CD4-positive, CD25-positive, alpha-beta regulatory T cell (primary cell): ENCODE measurements at regions not wholly inside any gene's neighbourhood (a gene's known extent, or its start where the extent isn't known, plus 50 kb on each side); places are given as distances from the start of the nearest gene placed in this dataset.
"Not testable (repeated sequence)": the region's sequence is repeated elsewhere in the genome, so short reads cannot be mapped to it uniquely, and the experiment has no call there.

Source experiments
- ATAC-seq, 2 donors: fragments of 150-1000 bp; cut with Tn5 transposase; one replicate each; pipeline ENCODE4 v1.10.0; 2021; ENCODE audit warnings: low read depth in 2 of 2, moderate number of reproducible peaks in 2 of 2, moderate library complexity in 1 of 2
- DNase-seq, 3 donors: peaks; one replicate each; pipeline versions ENCODE4 v3.0.0 to v3.0.0-alpha.2; 2012 to 2022; ENCODE audit warnings: mixed read lengths in 1 of 3
- H3K27ac ChIP-seq: one replicate; pipeline ENCODE4 v1.7.0; 2013; ENCODE audit warnings: mild to moderate bottlenecking, low read length; ENCODE audit not compliant: insufficient read depth, poor library complexity, severe bottlenecking
- H3K27me3 ChIP-seq: one replicate; pipeline ENCODE4 v1.7.0; 2013; ENCODE audit warnings: low read length; ENCODE audit not compliant: control insufficient read depth, insufficient read depth
- H3K36me3 ChIP-seq: one replicate; pipeline ENCODE4 v1.7.0; 2013; ENCODE audit warnings: mild to moderate bottlenecking, low read length, moderate library complexity; ENCODE audit not compliant: control insufficient read depth, insufficient read depth
- H3K4me1 ChIP-seq: 2 replicates; pipeline ENCODE4 v1.7.0; 2013; ENCODE audit warnings: mild to moderate bottlenecking, low read length; ENCODE audit not compliant: insufficient read depth, control insufficient read depth, poor library complexity, severe bottlenecking
- H3K4me3 ChIP-seq: one replicate; pipeline ENCODE4 v1.7.0; 2013; ENCODE audit warnings: low read depth, mild to moderate bottlenecking, low read length, moderate library complexity
- H3K9me3 ChIP-seq, 2 experiments: 1 replicate in 1 of 2; 2 replicates in 1 of 2; pipeline ENCODE4 v1.7.0; 2013; ENCODE audit warnings: low read length in 2 of 2, mild to moderate bottlenecking in 1 of 2, moderate library complexity in 1 of 2; ENCODE audit not compliant: control insufficient read depth in 2 of 2
- H3K27ac Mint-ChIP-seq, 3 donors: one replicate each; pipeline ENCODE4 v1.8.0; 2020 to 2022; ENCODE audit warnings: mild to moderate bottlenecking in 3 of 3, mixed read lengths in 3 of 3, moderate library complexity in 2 of 3
- H3K27me3 Mint-ChIP-seq: one replicate; pipeline ENCODE4 v1.8.0; 2022; ENCODE audit warnings: mild to moderate bottlenecking, mixed read lengths
- H3K36me3 Mint-ChIP-seq: one replicate; pipeline ENCODE4 v1.8.0; 2020; ENCODE audit warnings: mixed read lengths
- H3K4me1 Mint-ChIP-seq, 4 donors: one replicate each; pipeline ENCODE4 v1.8.0; 2020 to 2022; ENCODE audit warnings: mixed read lengths in 4 of 4, mild to moderate bottlenecking in 1 of 4
- H3K4me3 Mint-ChIP-seq, 4 donors: one replicate each; pipeline ENCODE4 v1.8.0; 2020 to 2022; ENCODE audit warnings: mild to moderate bottlenecking in 4 of 4, mixed read lengths in 4 of 4, moderate library complexity in 3 of 4
- H3K9me3 Mint-ChIP-seq, 7 donors: one replicate each; pipeline ENCODE4 v1.8.0; 2020 to 2022; ENCODE audit warnings: mixed read lengths in 7 of 7, mild to moderate bottlenecking in 3 of 7, moderate library complexity in 2 of 7

DNA sequence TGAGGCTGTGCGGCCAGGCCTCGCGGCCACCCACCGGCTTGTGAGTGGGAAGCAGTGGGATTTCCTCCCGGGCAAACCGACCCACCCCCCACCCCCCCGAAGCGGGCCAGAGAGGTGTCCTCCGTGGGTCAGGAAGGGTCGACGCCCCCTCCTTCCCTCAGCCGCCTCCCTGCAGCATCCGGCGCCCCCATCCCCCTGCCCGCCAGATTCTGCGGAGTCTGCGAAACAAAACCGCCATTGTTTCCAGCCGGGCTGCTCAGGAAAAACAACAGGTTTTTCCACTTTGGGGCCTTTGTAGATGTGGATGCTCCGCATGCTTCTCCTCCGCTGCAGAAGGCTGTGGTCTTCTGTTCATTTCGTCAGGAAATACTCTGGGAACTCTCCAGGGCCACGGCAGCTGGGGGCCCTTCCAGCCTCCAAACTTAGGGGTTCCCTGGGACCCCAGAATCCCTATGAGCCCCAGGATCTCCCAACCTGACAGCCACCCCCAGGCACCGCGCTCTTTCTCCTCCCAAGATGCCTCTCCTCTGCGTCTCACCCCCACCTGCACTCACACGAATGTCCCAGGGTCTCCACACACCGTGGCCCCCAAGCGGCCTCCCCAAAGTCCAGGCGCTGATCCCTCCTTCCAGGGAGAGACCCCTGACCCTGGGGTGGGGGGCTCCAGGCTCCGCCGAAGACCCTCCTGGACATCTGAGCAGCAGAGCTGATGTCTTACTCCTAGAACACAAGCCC, 121.2 kb downstream of the NPIPB11 start:
- H3K36me3 Mint-ChIP-seq, DNase-seq, H3K36me3 ChIP-seq, ATAC-seq, H3K27me3 ChIP-seq, H3K9me3 Mint-ChIP-seq, H3K4me1 ChIP-seq, H3K9me3 ChIP-seq, H3K4me3 ChIP-seq, H3K27ac ChIP-seq, H3K27me3 Mint-ChIP-seq: not testable (repeated sequence)
- peaks cover 0 to 14% (median 4%) of the 10 kb centered on the region in 4 donors for H3K4me1 Mint-ChIP-seq
- peak overlapping the region in 1 of 3 donors; percentile 31 for H3K27ac Mint-ChIP-seq
- H3K4me3 Mint-ChIP-seq, result peak overlapping the region in 3 of 4 donors; percentile 22 to 54 (median 46)

DNA sequence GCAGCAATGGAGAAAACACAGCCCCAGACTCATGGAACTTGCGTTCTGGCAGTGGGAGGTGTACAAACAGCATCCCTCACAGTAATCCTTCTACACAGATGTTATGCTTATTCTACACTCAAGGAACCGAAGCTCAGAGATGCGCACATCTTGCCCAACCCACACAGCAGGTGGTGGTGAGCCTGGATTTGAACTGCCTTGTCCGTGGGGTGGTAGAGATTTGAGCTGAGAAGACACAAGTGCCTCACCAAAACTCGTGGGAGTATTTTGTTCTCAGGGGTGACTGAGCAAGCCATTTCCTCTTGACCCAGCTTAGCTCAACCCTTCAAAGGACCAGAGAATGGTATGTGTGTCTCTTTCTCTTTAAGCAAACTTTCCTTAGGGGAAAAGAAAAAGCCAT, 121.8 kb downstream of the NPIPB11 start:
- not testable (repeated sequence) for H3K9me3 ChIP-seq, H3K27me3 ChIP-seq, DNase-seq, H3K4me1 ChIP-seq, H3K27me3 Mint-ChIP-seq, H3K36me3 Mint-ChIP-seq, ATAC-seq, H3K36me3 ChIP-seq, H3K4me3 ChIP-seq, H3K4me3 Mint-ChIP-seq, H3K27ac ChIP-seq, H3K9me3 Mint-ChIP-seq
- peaks cover 0 to 13% (median 3%) of the 10 kb centered on the region in 4 donors for H3K4me1 Mint-ChIP-seq
- peak overlapping the region in 1 of 3 donors; percentile 47 for H3K27ac Mint-ChIP-seq

DNA sequence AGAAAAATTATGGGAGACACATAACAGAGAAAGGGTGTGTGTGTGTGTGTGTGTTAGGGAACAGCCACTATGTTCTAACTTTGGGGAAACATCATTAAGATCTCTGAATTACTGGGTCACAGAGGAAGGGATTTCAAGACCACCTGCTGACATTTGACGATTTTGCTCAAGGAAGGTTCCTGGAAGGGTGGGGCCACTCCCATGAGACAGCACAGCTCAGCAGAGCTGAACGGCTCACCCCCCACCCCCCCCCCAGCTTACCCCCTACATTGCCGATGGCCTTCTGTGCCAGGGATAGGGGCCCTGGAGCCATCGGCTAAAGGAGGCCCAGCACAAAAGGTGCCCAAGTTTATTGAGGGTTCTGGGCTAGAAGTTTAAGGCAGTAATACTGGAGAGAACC, 122.4 kb downstream of the NPIPB11 start:
- not testable (repeated sequence) for H3K9me3 ChIP-seq, H3K36me3 Mint-ChIP-seq, ATAC-seq, H3K27ac ChIP-seq, H3K4me1 ChIP-seq, H3K36me3 ChIP-seq, H3K27me3 ChIP-seq, DNase-seq, H3K4me3 Mint-ChIP-seq, H3K4me3 ChIP-seq, H3K27me3 Mint-ChIP-seq, H3K9me3 Mint-ChIP-seq
- Mint-ChIP-seq H3K27ac (peak overlapping the region in 1 of 3 donors; percentile 47), H3K4me1 (peaks cover 0 to 13% (median 3%) of the 10 kb centered on the region in 4 donors)

DNA sequence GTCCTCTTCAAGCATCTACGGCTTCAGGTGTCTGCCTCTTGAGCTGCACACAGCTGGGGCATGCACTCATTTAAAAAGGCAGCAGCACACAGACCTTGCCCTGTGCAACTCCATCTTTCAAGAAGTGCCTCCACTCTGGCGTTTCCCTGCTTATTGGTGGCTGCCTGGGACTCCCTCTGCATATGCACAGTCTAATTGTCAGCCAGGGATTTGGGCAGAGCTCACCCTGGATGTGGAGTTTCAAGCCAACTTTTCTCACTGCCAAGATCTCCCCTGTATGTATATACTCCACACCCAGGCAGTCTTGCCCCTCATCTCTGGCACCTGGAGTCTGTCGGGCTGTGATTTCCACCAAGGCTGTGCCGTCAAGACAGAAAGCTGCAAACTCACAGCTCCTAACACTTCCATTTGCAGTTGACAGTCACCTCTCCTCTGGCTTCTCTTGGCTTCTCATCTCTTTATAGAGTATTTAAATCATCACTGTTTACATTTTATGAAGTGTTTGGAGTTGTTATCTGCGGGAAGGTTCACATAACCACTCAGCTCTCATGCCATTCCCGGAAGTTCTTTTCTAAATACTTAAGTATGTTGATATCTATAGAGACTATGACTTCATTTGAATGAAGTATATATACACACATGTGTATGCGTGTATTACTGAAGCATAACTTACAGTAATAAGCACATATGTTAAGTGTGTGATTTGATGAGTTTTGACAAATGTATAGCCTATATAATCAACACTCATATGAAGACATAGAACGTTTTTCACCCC, 128.2 kb downstream of the NPIPB11 start:
- H3K9me3 ChIP-seq, H3K27ac ChIP-seq, H3K4me1 Mint-ChIP-seq, H3K9me3 Mint-ChIP-seq, H3K36me3 ChIP-seq, H3K27me3 Mint-ChIP-seq, DNase-seq, H3K4me1 ChIP-seq, H3K36me3 Mint-ChIP-seq, H3K4me3 ChIP-seq, ATAC-seq, H3K27me3 ChIP-seq, H3K4me3 Mint-ChIP-seq: not testable (repeated sequence)
- peak overlapping the region in 1 of 3 donors; percentile 51 for H3K27ac Mint-ChIP-seq

DNA sequence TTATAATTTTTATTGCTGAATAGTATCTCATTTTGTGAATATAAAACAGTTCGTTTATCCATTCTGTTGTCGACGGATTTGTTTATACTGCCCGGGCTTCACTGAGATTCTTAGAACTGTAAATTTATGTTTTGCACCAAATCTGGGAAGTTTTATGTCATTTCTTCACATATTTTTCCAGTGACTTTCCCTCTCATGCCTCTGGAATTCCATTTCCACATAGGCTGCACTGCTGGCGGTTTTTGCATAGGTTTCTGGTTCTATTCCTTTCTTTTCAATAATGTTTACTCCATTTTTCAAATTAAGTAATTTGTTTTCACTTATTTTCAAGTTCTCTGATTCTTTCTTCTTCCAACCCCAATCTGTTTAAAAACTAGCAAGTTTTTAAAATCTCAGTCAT, 130.1 kb downstream of the NPIPB11 start:
- not testable (repeated sequence) for DNase-seq, H3K27ac ChIP-seq, H3K4me1 ChIP-seq, H3K36me3 ChIP-seq, H3K27ac Mint-ChIP-seq, H3K27me3 ChIP-seq, H3K4me3 ChIP-seq, H3K9me3 Mint-ChIP-seq, ATAC-seq, H3K4me1 Mint-ChIP-seq, H3K27me3 Mint-ChIP-seq, H3K9me3 ChIP-seq, H3K36me3 Mint-ChIP-seq, H3K4me3 Mint-ChIP-seq

DNA sequence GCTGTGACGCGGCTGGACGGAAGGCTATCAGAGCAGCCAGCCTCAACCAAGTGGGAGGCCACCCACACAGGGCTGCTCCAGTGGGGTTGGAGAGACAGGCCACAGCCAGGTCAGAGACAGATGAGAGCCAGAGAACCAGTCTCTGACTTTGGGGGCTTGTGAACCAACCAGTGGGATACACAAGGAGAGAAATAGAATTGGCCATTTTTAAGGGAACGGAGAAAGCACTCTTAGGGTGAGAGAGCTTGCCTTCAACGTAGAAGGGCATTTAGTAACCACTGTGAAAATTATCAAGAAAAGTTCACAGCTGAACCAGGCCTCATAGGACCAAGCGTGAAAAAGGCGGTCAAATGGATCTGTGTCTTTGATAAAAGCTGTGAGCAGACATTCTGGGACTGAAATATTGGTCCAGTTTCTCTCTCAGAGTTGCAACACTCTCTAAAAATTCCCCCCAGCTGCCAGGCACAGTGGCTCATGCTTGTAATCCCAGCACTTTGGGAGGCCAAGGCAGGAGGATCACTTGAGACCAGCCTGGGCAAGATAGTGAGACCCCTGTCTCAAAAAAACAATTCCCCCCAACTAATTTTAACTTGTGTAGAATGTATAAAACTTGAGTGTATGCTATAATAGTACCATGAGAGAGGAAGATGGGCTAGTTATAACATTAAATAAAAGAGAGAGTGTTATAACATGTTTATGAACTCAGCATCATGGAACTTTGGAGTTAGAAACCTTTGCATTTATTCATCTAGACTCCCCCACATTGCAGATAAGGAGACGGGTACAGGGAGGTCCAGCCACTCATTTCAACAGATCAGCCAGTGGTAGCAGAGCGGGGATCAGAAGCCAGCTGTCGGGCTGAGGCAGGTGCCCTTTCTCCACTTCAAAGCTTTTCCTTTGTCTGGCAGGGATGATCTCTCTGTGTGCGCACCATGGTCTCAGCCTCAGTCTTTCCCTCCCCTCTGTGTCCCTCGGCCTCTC, 132.2 kb downstream of the NPIPB11 start:
- H3K4me1 Mint-ChIP-seq, ATAC-seq, H3K27ac ChIP-seq, H3K4me3 ChIP-seq, H3K4me3 Mint-ChIP-seq, H3K9me3 ChIP-seq, H3K27me3 Mint-ChIP-seq, H3K4me1 ChIP-seq, DNase-seq, H3K36me3 Mint-ChIP-seq, H3K27me3 ChIP-seq, H3K36me3 ChIP-seq, H3K9me3 Mint-ChIP-seq: not testable (repeated sequence)
- H3K27ac Mint-ChIP-seq, result peak overlapping the region in 1 of 3 donors; percentile 47

DNA sequence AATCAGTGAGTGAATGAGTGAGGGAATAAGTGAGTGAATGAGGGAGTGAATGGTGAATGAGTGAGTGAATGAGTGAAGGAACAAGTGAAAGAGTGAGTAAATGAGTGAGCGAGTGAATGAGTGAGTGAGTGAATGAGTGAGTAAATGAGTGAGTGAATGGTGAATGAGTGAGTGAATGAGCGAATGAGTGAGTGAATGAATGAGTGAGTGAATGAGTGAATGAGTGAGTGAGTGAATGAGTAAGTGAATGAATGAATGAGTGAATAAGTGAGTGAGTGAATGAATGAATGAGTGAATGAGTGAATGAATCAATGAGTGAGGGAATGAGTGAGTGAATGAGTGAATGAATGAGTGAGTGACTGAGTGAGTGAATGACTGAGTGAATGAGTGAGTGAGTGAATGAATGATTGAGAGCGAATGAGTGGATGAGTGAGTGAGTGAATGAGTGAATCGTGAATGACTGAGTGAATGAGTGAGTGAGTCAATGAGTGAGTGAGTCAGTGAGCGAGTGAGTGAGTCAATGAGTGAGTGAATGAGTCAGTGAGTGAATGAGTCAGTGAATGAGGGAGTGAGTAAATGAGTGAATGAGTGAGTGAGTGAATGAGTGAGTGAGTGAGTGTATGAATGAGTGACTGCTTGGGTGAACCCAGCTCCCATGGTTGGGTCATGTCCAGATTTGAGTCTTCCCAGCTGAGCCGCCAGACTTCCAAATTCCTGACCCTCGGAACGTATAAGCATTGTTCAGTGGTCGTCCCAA, 133.0 kb downstream of the NPIPB11 start:
- not testable (repeated sequence) for H3K27me3 Mint-ChIP-seq, H3K27ac ChIP-seq, ATAC-seq, H3K27me3 ChIP-seq, H3K9me3 Mint-ChIP-seq, DNase-seq, H3K9me3 ChIP-seq, H3K36me3 ChIP-seq, H3K4me1 ChIP-seq, H3K36me3 Mint-ChIP-seq, H3K4me3 Mint-ChIP-seq, H3K27ac Mint-ChIP-seq, H3K4me3 ChIP-seq, H3K4me1 Mint-ChIP-seq
